ENCODE measurements at regions not wholly inside any gene's neighbourhood (a gene's known extent, or its start where the extent isn't known, plus 50 kb on each side); places are given as distances from the start of the nearest gene placed in this dataset.

DNA sequence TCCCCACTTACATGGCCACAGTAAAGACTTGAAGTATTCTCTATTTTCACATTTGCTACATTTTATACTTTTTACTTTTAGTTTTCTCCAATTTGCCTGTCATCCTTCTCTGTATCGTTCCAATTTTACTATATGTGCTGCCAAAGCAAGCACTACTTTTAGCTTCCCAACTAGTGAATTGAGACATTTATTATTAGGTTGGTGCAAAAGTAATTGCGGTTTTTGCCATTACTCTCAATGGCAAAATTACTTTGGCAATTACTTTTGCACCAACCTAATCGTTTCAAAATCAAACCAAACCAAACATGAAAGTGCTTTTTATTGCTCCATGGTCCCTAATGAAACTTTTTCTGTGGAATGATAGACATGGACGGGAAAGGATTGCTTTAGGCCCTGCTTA is 56.6 kb upstream of the ATF3 start:
- H3K36me3 ChIP-seq (ENCODE audit: insufficient read depth, insufficient read length, low read length) = no peaks in the 10 kb centered on the region
- DNase-seq (ENCODE audit: low read depth, low spot score) = no peak
- no peak overlapping the region for H3K4me3 ChIP-seq (ENCODE audit: insufficient read length, low read depth)
- no peaks in the 10 kb centered on the region for H3K4me1 ChIP-seq (ENCODE audit: insufficient read depth, insufficient read length)
- TF ChIP-seq ZNF274 (IDR thresholded peaks at IDR 0.05; ENCODE audit: low read depth, low read length) (no peak), YY1 (IDR thresholded peaks at IDR 0.05; ENCODE audit: insufficient read depth, insufficient read length) (no peak), SUZ12 (IDR thresholded peaks at IDR 0.05; ENCODE audit: extremely low read depth, insufficient read depth, insufficient read length) (no peak)
- no peak overlapping the region for H3K9ac ChIP-seq (ENCODE audit: insufficient read length, low read depth)
- no peaks in the 10 kb centered on the region for H3K9me3 ChIP-seq (ENCODE audit: insufficient read depth, low read length)
- H3K27me3 ChIP-seq (ENCODE audit: insufficient read depth, insufficient read length) = no peaks in the 10 kb centered on the region

DNA sequence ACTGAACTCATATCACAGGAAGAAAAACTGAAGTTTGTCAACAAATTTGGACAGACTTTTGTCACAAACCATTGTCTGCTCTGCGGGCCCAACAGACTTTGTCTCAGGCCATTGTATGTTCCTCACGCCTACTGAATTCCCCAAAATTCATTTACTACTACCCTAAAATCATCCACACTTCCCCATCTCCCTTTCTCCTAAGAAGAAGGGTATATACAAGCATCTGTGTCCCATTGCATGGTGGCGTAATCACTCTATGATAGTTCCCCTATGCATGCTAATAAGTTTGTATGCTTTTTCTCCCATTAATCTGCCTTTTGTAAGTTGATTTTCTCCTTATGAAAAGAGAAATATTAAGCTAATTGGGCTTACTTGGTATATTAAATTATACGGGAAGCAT is 54.9 kb upstream of the ATF3 start:
- Histone ChIP-seq H3K4me3 (ENCODE audit: insufficient read length, low read depth) (no peak overlapping the region), H3K9ac (ENCODE audit: insufficient read length, low read depth) (no peak overlapping the region), H3K27me3 (ENCODE audit: insufficient read depth, insufficient read length) (no peaks in the 10 kb centered on the region), H3K4me1 (ENCODE audit: insufficient read depth, insufficient read length) (no peaks in the 10 kb centered on the region), H3K36me3 (ENCODE audit: insufficient read depth, insufficient read length, low read length) (no peaks in the 10 kb centered on the region), H3K9me3 (ENCODE audit: insufficient read depth, low read length) (no peaks in the 10 kb centered on the region)
- no peak for DNase-seq (ENCODE audit: low read depth, low spot score)
- TF ChIP-seq YY1 (IDR thresholded peaks at IDR 0.05; ENCODE audit: insufficient read depth, insufficient read length) (no peak), SUZ12 (IDR thresholded peaks at IDR 0.05; ENCODE audit: extremely low read depth, insufficient read depth, insufficient read length) (no peak), ZNF274 (IDR thresholded peaks at IDR 0.05; ENCODE audit: low read depth, low read length) (no peak)

DNA sequence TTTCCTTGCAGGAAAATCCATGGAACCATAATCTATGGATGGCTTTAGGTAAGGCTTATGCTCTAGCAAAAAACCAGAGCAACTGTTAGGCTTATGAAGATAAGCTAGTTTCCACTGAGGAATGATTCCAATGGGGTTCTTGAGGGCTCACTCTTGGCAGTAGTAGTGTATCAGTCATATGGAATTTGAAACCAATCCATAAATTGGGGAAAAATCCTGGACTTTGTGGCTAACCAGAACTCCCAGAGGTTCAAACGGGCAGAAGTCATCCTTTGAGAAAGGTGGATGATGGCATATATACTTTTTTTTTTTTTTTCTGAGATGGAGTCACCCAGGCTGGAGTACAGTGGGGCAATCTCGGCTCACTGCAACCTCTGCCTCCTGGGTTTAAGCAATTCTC is 54.2 kb upstream of the ATF3 start:
- H3K9me3 ChIP-seq (ENCODE audit: insufficient read depth, low read length) = no peaks in the 10 kb centered on the region

GRCh38 chr1:212555426-212555825 is 53.1 kb upstream of the ATF3 start:
- Histone ChIP-seq H3K36me3 (ENCODE audit: insufficient read depth, insufficient read length, low read length) (no peaks in the 10 kb centered on the region), H3K9ac (ENCODE audit: insufficient read length, low read depth) (no peak overlapping the region), H3K4me3 (ENCODE audit: insufficient read length, low read depth) (no peak overlapping the region), H3K9me3 (ENCODE audit: insufficient read depth, low read length) (no peaks in the 10 kb centered on the region), H3K27me3 (ENCODE audit: insufficient read depth, insufficient read length) (no peaks in the 10 kb centered on the region), H3K4me1 (ENCODE audit: insufficient read depth, insufficient read length) (no peaks in the 10 kb centered on the region)
- no peak for DNase-seq (ENCODE audit: low read depth, low spot score)
- TF ChIP-seq YY1 (IDR thresholded peaks at IDR 0.05; ENCODE audit: insufficient read depth, insufficient read length) (no peak), ZNF274 (IDR thresholded peaks at IDR 0.05; ENCODE audit: low read depth, low read length) (no peak), SUZ12 (IDR thresholded peaks at IDR 0.05; ENCODE audit: extremely low read depth, insufficient read depth, insufficient read length) (no peak)

More for the DNA sequence above, 54.2 kb upstream of the ATF3 start:
- no peak for DNase-seq (ENCODE audit: low read depth, low spot score)
- TF ChIP-seq SUZ12 (IDR thresholded peaks at IDR 0.05; ENCODE audit: extremely low read depth, insufficient read depth, insufficient read length) (no peak), YY1 (IDR thresholded peaks at IDR 0.05; ENCODE audit: insufficient read depth, insufficient read length) (no peak), ZNF274 (IDR thresholded peaks at IDR 0.05; ENCODE audit: low read depth, low read length) (no peak)
- Histone ChIP-seq H3K4me3 (ENCODE audit: insufficient read length, low read depth) (no peak overlapping the region), H3K27me3 (ENCODE audit: insufficient read depth, insufficient read length) (no peaks in the 10 kb centered on the region), H3K9ac (ENCODE audit: insufficient read length, low read depth) (no peak overlapping the region), H3K36me3 (ENCODE audit: insufficient read depth, insufficient read length, low read length) (no peaks in the 10 kb centered on the region), H3K4me1 (ENCODE audit: insufficient read depth, insufficient read length) (no peaks in the 10 kb centered on the region)

- Histone ChIP-seq H3K4me1 (ENCODE audit: insufficient read depth, insufficient read length) (no peaks in the 10 kb centered on the region), H3K27me3 (ENCODE audit: insufficient read depth, insufficient read length) (no peaks in the 10 kb centered on the region), H3K4me3 (ENCODE audit: insufficient read length, low read depth) (no peak overlapping the region), H3K9ac (ENCODE audit: insufficient read length, low read depth) (no peak overlapping the region), H3K9me3 (ENCODE audit: insufficient read depth, low read length) (no peaks in the 10 kb centered on the region), H3K36me3 (ENCODE audit: insufficient read depth, insufficient read length, low read length) (no peaks in the 10 kb centered on the region)
- TF ChIP-seq YY1 (IDR thresholded peaks at IDR 0.05; ENCODE audit: insufficient read depth, insufficient read length) (no peak), SUZ12 (IDR thresholded peaks at IDR 0.05; ENCODE audit: extremely low read depth, insufficient read depth, insufficient read length) (no peak)
- DNase-seq (ENCODE audit: low read depth, low spot score) = no peak
Observed at GRCh38 chr1:212556822-212557549, 51.6 kb upstream of the ATF3 start.

DNA sequence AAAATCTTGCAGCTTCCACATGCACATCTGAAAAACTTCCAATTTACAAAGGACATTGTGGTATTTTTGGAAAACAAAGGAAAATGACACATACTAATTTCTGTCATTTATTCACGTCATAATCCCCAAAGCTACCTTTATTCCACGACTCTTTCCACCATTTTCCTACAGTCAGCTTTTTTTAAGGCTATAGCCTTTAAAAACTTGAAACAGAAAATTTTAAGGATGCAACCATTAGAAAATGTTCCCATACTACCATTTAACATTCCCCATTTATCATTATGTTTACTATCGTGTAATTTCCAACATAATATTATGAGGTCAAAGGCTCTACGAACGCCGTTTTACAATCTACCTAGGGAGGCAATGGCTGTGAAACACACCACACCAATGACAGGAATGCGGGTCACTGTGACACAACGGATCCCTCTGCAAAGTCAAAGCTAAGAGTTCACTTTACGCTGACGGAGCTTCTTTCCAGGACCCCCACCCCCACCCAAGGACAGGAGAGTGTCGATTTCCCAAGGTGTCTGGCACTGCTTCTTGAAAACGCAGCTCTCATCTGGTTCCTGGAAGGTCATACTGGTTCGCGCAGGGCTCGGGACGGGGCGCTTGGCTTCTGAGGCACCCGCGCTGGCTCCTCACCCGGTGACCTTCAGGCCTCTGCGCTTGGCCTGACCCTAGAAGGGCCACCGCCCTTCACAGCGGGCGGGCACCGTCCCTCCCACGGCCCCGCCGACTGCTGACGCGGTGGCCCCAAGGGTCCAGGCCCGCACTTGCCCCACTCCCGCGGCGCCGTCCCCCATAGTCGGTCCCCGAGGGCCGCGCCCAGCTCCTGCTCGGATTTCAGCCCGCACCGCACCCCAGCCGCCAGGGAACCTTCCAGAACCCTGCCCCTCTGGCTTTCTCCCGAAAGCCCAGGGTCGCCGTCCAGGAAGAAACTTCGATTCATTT is 50.5 kb upstream of the ATF3 start:
- Histone ChIP-seq H3K9me3 (ENCODE audit: insufficient read depth, low read length) (no peaks in the 10 kb centered on the region), H3K4me1 (ENCODE audit: insufficient read depth, insufficient read length) (no peaks in the 10 kb centered on the region), H3K4me3 (ENCODE audit: insufficient read length, low read depth) (peak overlapping the region; percentile 48), H3K27me3 (ENCODE audit: insufficient read depth, insufficient read length) (no peaks in the 10 kb centered on the region), H3K9ac (ENCODE audit: insufficient read length, low read depth) (peak overlapping the region; percentile 88), H3K36me3 (ENCODE audit: insufficient read depth, insufficient read length, low read length) (no peaks in the 10 kb centered on the region)
- TF ChIP-seq ZNF274 (IDR thresholded peaks at IDR 0.05; ENCODE audit: low read depth, low read length) (no peak), SUZ12 (IDR thresholded peaks at IDR 0.05; ENCODE audit: extremely low read depth, insufficient read depth, insufficient read length) (no peak), YY1 (IDR thresholded peaks at IDR 0.05; ENCODE audit: insufficient read depth, insufficient read length) (no peak)
- DNase-seq (ENCODE audit: low read depth, low spot score) = peak; percentile 40
